HEK293 (cell line): ENCODE measurements at regions not wholly inside any gene's neighbourhood (a gene's known extent, or its start where the extent isn't known, plus 50 kb on each side); places are given as distances from the start of the nearest gene placed in this dataset.

Experiments
- CTCF ChIA-PET: fragments of 350-600 bp; formaldehyde crosslinking; extraction: SDS; loops from one replicate; lab custom pipeline; 2021; ENCODE audit warnings: antibody characterized with exemption; lab: Yijun Ruan, JAX
- POLR2A ChIA-PET: fragments of 300-600 bp; formaldehyde crosslinking; extraction: SDS; loops from one replicate; lab custom pipeline; 2020; ENCODE audit warnings: antibody characterized with exemption, inconsistent platforms; lab: Yijun Ruan, JAX
- H3K27ac ChIP-seq: fragments of 200-500 bp; sonication (Bioruptor generic); 2 replicates; pipeline ENCODE4 v1.5.1; 2014; ENCODE audit warnings: low read depth, low read length, control low read depth, inconsistent platforms; ENCODE audit errors: extremely low read depth
- H3K36me3 ChIP-seq, 2 experiments: fragments of 200-500 bp in 1 of 2; sonication (Bioruptor generic) in 1 of 2; 1 replicate in 1 of 2; 2 replicates in 1 of 2; pipeline ENCODE4 v1.5.1; 2014 to 2017; ENCODE audit warnings: inconsistent platforms in 2 of 2, low read length in 2 of 2; ENCODE audit not compliant: control insufficient read depth in 2 of 2, insufficient read depth in 1 of 2
- H3K4me1 ChIP-seq: fragments of 200-500 bp; sonication (Bioruptor generic); 2 replicates; pipeline ENCODE4 v1.5.1; 2014; ENCODE audit warnings: mild to moderate bottlenecking, low read length, inconsistent platforms; ENCODE audit not compliant: control insufficient read depth, insufficient read depth
- H3K4me3 ChIP-seq: 2 replicates; pipeline ENCODE4 v1.5.1; 2011; ENCODE audit warnings: low read depth, mild to moderate bottlenecking, control low read depth, low read length, moderate library complexity
- H3K9me3 ChIP-seq: fragments of 200-500 bp; sonication (Bioruptor generic); 2 replicates; pipeline ENCODE4 v1.5.1; 2014; ENCODE audit warnings: low read depth, low read length, inconsistent platforms; ENCODE audit not compliant: control insufficient read depth, insufficient read depth
- IKZF3 ChIP-seq: fragments of 450-650 bp; IDR thresholded peaks from 2 replicates; pipeline ENCODE4 v1.5.0; 2018; ENCODE audit warnings: missing biosample characterization, mild to moderate bottlenecking, missing genetic modification characterization, moderate library complexity
- KLF7 ChIP-seq: fragments of 450-650 bp; formaldehyde crosslinking; IDR thresholded peaks from 2 replicates; pipeline ENCODE4 v1.5.1; 2016; ENCODE audit warnings: missing biosample characterization, missing genetic modification characterization, borderline replicate concordance
- KLF8 ChIP-seq: fragments of 450-650 bp; formaldehyde crosslinking; IDR thresholded peaks from 2 replicates; pipeline ENCODE4 v1.5.1; 2016; ENCODE audit warnings: missing biosample characterization, missing genetic modification characterization
- RBAK ChIP-seq: fragments of 450-650 bp; formaldehyde crosslinking; IDR thresholded peaks from 2 replicates; pipeline ENCODE4 v1.5.1; 2016; ENCODE audit warnings: missing biosample characterization, missing genetic modification characterization
- YY2 ChIP-seq: fragments of 450-650 bp; formaldehyde crosslinking; IDR thresholded peaks from 2 replicates; pipeline ENCODE4 v1.5.1; 2016; ENCODE audit warnings: missing biosample characterization, missing genetic modification characterization
- ZNF433 ChIP-seq: fragments of 450-650 bp; formaldehyde crosslinking; IDR thresholded peaks from 2 replicates; pipeline ENCODE4 v1.5.1; 2016; ENCODE audit warnings: missing biosample characterization, missing genetic modification characterization, low read depth
- ZNF501 ChIP-seq: fragments of 450-650 bp; formaldehyde crosslinking; IDR thresholded peaks from 2 replicates; pipeline ENCODE4 v1.5.1; 2016; ENCODE audit warnings: missing biosample characterization, missing genetic modification characterization
- ZNF585B ChIP-seq: fragments of 450-650 bp; formaldehyde crosslinking; IDR thresholded peaks from 2 replicates; pipeline ENCODE4 v1.5.1; 2016; ENCODE audit warnings: missing biosample characterization, missing genetic modification characterization
- ZNF623 ChIP-seq: fragments of 450-650 bp; formaldehyde crosslinking; IDR thresholded peaks from 2 replicates; pipeline ENCODE4 v1.5.1; 2016; ENCODE audit warnings: missing biosample characterization, missing genetic modification characterization
- ZNF701 ChIP-seq: fragments of 450-650 bp; formaldehyde crosslinking; IDR thresholded peaks from 2 replicates; pipeline ENCODE4 v1.5.1; 2016; ENCODE audit warnings: missing biosample characterization, missing genetic modification characterization
- ZNF747 ChIP-seq: fragments of 450-650 bp; formaldehyde crosslinking; IDR thresholded peaks from 2 replicates; pipeline ENCODE4 v1.5.1; 2016; ENCODE audit warnings: missing biosample characterization, missing genetic modification characterization
- ZSCAN16 ChIP-seq: fragments of 450-650 bp; formaldehyde crosslinking; IDR thresholded peaks from 2 replicates; pipeline ENCODE4 v1.5.1; 2016; ENCODE audit warnings: missing biosample characterization, missing genetic modification characterization
- TF ChIP-seq, protein P1 (sequence below): fragments of 450-650 bp; formaldehyde crosslinking; IDR thresholded peaks from 2 replicates; pipeline ENCODE4 v1.5.1; 2016; ENCODE audit warnings: missing biosample characterization, missing genetic modification characterization, borderline replicate concordance
- TF ChIP-seq, protein P2 (sequence below): fragments of 450-650 bp; formaldehyde crosslinking; IDR thresholded peaks from 2 replicates; pipeline ENCODE4 v1.5.1; 2016; ENCODE audit warnings: missing biosample characterization, missing genetic modification characterization
- TF ChIP-seq, protein P3 (sequence below): fragments of 450-650 bp; formaldehyde crosslinking; IDR thresholded peaks from 2 replicates; pipeline ENCODE4 v1.5.1; 2016; ENCODE audit warnings: missing biosample characterization, missing genetic modification characterization

DNA sequence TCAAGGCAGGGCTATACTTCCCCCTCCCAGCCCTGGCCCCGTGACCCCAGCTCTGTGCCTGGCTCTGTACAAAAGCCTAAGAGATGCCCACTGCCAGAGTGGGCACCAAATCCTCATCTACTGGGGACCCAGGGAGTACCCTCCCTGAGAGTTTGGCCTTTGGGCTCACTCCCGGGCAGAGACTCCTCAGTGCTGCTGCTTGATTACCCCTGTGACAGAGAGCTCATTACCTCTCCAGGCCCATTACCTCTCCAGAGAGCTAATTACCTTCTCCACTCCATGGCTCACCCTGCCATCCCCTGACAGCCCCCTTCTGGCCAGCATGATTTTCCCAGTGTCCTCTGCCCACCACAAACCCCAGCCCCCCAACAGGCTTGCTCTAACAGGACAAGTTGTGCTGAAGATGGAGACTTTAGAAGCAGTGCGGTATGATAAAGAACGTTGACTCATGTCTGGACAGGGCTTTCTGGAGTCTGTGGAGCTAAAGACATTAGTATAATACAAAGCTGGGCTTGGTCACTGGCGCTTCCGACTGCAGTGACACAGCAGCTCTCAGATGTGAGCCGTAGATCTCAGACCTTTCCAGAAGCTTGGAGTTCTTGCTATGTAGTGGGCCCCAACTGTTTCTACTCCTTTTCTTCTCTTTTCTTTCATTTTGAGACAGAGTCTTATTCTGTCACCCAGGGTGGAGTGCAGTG is 111.3 kb upstream of the KCTD7 start (continued):
- TF ChIP-seq, protein P1, sequence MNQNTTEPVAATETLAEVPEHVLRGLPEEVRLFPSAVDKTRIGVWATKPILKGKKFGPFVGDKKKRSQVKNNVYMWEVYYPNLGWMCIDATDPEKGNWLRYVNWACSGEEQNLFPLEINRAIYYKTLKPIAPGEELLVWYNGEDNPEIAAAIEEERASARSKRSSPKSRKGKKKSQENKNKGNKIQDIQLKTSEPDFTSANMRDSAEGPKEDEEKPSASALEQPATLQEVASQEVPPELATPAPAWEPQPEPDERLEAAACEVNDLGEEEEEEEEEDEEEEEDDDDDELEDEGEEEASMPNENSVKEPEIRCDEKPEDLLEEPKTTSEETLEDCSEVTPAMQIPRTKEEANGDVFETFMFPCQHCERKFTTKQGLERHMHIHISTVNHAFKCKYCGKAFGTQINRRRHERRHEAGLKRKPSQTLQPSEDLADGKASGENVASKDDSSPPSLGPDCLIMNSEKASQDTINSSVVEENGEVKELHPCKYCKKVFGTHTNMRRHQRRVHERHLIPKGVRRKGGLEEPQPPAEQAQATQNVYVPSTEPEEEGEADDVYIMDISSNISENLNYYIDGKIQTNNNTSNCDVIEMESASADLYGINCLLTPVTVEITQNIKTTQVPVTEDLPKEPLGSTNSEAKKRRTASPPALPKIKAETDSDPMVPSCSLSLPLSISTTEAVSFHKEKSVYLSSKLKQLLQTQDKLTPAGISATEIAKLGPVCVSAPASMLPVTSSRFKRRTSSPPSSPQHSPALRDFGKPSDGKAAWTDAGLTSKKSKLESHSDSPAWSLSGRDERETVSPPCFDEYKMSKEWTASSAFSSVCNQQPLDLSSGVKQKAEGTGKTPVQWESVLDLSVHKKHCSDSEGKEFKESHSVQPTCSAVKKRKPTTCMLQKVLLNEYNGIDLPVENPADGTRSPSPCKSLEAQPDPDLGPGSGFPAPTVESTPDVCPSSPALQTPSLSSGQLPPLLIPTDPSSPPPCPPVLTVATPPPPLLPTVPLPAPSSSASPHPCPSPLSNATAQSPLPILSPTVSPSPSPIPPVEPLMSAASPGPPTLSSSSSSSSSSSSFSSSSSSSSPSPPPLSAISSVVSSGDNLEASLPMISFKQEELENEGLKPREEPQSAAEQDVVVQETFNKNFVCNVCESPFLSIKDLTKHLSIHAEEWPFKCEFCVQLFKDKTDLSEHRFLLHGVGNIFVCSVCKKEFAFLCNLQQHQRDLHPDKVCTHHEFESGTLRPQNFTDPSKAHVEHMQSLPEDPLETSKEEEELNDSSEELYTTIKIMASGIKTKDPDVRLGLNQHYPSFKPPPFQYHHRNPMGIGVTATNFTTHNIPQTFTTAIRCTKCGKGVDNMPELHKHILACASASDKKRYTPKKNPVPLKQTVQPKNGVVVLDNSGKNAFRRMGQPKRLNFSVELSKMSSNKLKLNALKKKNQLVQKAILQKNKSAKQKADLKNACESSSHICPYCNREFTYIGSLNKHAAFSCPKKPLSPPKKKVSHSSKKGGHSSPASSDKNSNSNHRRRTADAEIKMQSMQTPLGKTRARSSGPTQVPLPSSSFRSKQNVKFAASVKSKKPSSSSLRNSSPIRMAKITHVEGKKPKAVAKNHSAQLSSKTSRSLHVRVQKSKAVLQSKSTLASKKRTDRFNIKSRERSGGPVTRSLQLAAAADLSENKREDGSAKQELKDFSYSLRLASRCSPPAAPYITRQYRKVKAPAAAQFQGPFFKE (tag by site-specific recombination), result no peak
- TF ChIP-seq IKZF3 (no peak), ZSCAN16 (tag by site-specific recombination) (no peak)
- TF ChIP-seq, all 188 proteins: peak for 0

DNA sequence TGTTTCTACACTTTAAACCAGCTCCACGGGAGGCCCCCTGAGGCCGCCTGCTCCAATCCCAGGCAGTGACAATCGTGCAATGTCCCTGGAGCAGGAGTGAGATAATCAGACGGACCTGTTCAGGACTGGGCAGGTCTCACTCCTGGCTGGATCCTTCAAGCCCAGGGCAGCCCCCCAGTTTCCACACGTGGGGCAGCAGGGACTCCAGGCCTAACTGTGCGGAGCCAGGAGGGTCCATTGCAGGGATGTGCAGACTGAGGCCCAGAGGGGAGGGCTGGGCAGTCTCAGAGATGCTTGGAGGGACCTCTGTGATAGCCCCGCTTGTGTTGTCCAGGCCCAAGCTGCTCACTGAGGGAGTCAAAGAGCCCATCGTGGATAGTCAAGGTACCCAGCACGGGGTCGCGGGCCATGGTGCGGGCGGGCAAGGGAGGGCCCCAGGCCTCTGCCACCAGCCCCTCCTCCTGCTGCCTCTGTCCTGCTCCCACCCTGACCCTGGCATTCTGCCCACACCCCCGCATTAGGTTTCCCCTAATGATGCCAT is 110.5 kb upstream of the KCTD7 start:
- Histone ChIP-seq H3K27ac (no peak overlapping the region), H3K4me1 (no peaks in the 10 kb centered on the region), H3K4me3 (no peak overlapping the region), H3K36me3 (no peaks in the 10 kb centered on the region), H3K9me3 (no peaks in the 10 kb centered on the region)
- TF ChIP-seq KLF8 (tag by site-specific recombination) (no peak), ZNF501 (no peak), ZNF747 (no peak), YY2 (tag by site-specific recombination) (no peak), KLF7 (no peak), ZNF701 (tag by site-specific recombination) (no peak), RBAK (no peak), ZNF623 (tag by site-specific recombination) (no peak), ZNF585B (no peak), ZNF433 (tag by site-specific recombination) (no peak)
- TF ChIP-seq, protein P2, sequence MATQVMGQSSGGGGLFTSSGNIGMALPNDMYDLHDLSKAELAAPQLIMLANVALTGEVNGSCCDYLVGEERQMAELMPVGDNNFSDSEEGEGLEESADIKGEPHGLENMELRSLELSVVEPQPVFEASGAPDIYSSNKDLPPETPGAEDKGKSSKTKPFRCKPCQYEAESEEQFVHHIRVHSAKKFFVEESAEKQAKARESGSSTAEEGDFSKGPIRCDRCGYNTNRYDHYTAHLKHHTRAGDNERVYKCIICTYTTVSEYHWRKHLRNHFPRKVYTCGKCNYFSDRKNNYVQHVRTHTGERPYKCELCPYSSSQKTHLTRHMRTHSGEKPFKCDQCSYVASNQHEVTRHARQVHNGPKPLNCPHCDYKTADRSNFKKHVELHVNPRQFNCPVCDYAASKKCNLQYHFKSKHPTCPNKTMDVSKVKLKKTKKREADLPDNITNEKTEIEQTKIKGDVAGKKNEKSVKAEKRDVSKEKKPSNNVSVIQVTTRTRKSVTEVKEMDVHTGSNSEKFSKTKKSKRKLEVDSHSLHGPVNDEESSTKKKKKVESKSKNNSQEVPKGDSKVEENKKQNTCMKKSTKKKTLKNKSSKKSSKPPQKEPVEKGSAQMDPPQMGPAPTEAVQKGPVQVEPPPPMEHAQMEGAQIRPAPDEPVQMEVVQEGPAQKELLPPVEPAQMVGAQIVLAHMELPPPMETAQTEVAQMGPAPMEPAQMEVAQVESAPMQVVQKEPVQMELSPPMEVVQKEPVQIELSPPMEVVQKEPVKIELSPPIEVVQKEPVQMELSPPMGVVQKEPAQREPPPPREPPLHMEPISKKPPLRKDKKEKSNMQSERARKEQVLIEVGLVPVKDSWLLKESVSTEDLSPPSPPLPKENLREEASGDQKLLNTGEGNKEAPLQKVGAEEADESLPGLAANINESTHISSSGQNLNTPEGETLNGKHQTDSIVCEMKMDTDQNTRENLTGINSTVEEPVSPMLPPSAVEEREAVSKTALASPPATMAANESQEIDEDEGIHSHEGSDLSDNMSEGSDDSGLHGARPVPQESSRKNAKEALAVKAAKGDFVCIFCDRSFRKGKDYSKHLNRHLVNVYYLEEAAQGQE, result no peak
- TF ChIP-seq, protein P3, sequence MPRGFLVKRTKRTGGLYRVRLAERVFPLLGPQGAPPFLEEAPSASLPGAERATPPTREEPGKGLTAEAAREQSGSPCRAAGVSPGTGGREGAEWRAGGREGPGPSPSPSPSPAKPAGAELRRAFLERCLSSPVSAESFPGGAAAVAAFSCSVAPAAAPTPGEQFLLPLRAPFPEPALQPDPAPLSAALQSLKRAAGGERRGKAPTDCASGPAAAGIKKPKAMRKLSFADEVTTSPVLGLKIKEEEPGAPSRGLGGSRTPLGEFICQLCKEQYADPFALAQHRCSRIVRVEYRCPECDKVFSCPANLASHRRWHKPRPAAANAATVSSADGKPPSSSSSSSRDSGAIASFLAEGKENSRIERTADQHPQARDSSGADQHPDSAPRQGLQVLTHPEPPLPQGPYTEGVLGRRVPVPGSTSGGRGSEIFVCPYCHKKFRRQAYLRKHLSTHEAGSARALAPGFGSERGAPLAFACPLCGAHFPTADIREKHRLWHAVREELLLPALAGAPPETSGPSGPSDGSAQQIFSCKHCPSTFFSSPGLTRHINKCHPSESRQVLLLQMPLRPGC, result no peak
- ChIA-PET CTCF (no interaction called here), POLR2A (interaction anchor here (1.2 kb wide), 1 partner anchor 24 kb away, joined by 5 read pairs; no protein-coding TSS in a partner anchor)
